T-cell (primary cell): ENCODE measurements at regions not wholly inside any gene's neighbourhood (a gene's known extent, or its start where the extent isn't known, plus 50 kb on each side); places are given as distances from the start of the nearest gene placed in this dataset.

ENCODE experiments used
- ATAC-seq, 4 experiments: fragments of 200-7000 bp in 3 of 4; fragments of 150-1000 bp in 1 of 4; cut with Tn5 transposase; replicated peaks in 1 of 4; 1 replicate in 3 of 4; 2 replicates in 1 of 4; pipeline ENCODE4 v1.10.0; 2021; ENCODE audit warnings: moderate library complexity in 3 of 4, mild to moderate bottlenecking in 2 of 4, moderate number of reproducible peaks in 1 of 4
- CTCF ChIA-PET, 2 donors: fragments of 300-600 bp; sonication (Branson Sonifier 250); formaldehyde crosslinking; loops; one replicate each; lab custom pipeline; 2022; ENCODE audit warnings: antibody characterized with exemption in 2 of 2; lab: Charles Lee
- POLR2A ChIA-PET, 2 donors: fragments of 300-600 bp; sonication (Branson Sonifier 250); formaldehyde crosslinking; loops; one replicate each; lab custom pipeline; 2022; ENCODE audit warnings: antibody characterized with exemption in 2 of 2; lab: Charles Lee
- DNase-seq, 35 experiments: peaks; one replicate each; pipeline versions ENCODE4 v3.0.0 to v3.0.0-alpha.2; 2013 to 2023
- H3K27ac ChIP-seq: one replicate; pipeline ENCODE4 v1.5.1; 2013; ENCODE audit warnings: low read length
- H3K27me3 ChIP-seq, 2 experiments: replicated peaks in 1 of 2; 1 replicate in 1 of 2; 2 replicates in 1 of 2; pipeline versions ENCODE4 v1.6.1 to v1.7.0; 2013; ENCODE audit warnings: low read length in 1 of 2, mixed read lengths in 1 of 2; ENCODE audit not compliant: control insufficient read depth in 2 of 2, insufficient read depth in 2 of 2; ENCODE audit errors: extremely low read depth in 1 of 2
- H3K36me3 ChIP-seq, 2 donors: 1 replicate in 1 of 2; 2 replicates in 1 of 2; pipeline versions ENCODE4 v1.6.1 to v1.7.0; 2013; ENCODE audit warnings: low read length in 1 of 2; ENCODE audit not compliant: control insufficient read depth in 2 of 2, insufficient read depth in 1 of 2; ENCODE audit errors: extremely low read depth in 1 of 2
- H3K4me1 ChIP-seq, 2 experiments: 1 replicate in 1 of 2; 2 replicates in 1 of 2; pipeline versions ENCODE4 v1.6.1 to v1.7.0; 2013; ENCODE audit warnings: low read length in 2 of 2, mixed read lengths in 1 of 2; ENCODE audit not compliant: insufficient read depth in 2 of 2, control insufficient read depth in 1 of 2; ENCODE audit errors: extremely low read depth in 1 of 2
- H3K4me3 ChIP-seq, 2 donors: 1 replicate in 1 of 2; 2 replicates in 1 of 2; pipeline versions ENCODE4 v1.5.1 to v1.7.0; 2013; ENCODE audit warnings: mild to moderate bottlenecking in 2 of 2, low read length in 1 of 2, moderate library complexity in 1 of 2; ENCODE audit not compliant: control insufficient read depth in 1 of 2; ENCODE audit errors: extremely low read depth in 1 of 2
- H3K9me3 ChIP-seq: 2 replicates; pipeline ENCODE4 v1.7.0; 2013
- H3K27ac Mint-ChIP-seq, 2 donors: one replicate each; pipeline ENCODE4 v1.8.0; 2020 to 2021; ENCODE audit warnings: mild to moderate bottlenecking in 2 of 2, mixed read lengths in 2 of 2
- H3K27me3 Mint-ChIP-seq, 2 donors: one replicate each; pipeline ENCODE4 v1.8.0; 2021 to 2022; ENCODE audit warnings: mixed read lengths in 2 of 2
- H3K36me3 Mint-ChIP-seq: one replicate; pipeline ENCODE4 v1.8.0; 2021; ENCODE audit warnings: mixed read lengths
- H3K4me1 Mint-ChIP-seq, 3 donors: one replicate each; pipeline ENCODE4 v1.8.0; 2020 to 2022; ENCODE audit warnings: mixed read lengths in 3 of 3, mild to moderate bottlenecking in 1 of 3
- H3K4me3 Mint-ChIP-seq, 3 donors: one replicate each; pipeline ENCODE4 v1.8.0; 2020 to 2022; ENCODE audit warnings: mild to moderate bottlenecking in 3 of 3, mixed read lengths in 3 of 3, moderate library complexity in 3 of 3
- H3K9me3 Mint-ChIP-seq, 3 donors: one replicate each; pipeline ENCODE4 v1.8.0; 2020 to 2022; ENCODE audit warnings: mixed read lengths in 3 of 3
- WGBS: methylation state at CpG from one replicate; pipeline ENCODE4 v1.1.5; 2013; ENCODE audit warnings: missing lambda C conversion rate; ENCODE audit not compliant: insufficient coverage; 5-methylcytosine and 5-hydroxymethylcytosine counted together

DNA sequence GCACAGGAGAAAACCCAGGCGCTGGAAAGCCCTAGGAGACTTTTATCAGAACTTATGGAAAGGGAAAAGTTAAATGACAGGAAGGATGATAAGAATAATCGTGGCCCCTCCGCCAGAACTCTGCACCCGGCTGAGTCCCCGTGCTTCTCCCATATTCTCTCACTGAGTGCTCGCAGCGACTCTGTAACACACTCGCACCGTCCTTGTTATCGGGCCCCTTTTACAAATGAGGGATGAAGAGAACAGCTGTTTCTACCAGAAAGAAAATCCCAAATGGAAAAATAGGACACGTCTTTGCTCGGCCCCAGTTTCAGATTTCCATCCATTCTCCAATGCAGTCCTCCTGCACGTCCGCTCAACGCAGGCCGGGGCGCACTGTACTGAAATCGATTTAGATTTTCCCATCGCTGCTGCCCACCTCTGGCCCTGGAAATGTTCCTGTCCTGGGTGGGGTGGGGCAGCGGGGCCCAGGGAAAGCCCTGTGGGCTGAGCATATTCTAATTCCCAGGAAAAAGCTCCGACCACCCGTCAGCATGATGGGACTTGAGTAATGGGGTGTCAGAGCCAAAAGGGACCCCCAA lies 66.4 kb downstream of the KCNF1 start:
- Mint-ChIP-seq H3K4me3 (no peak overlapping the region), H3K27ac (no peak overlapping the region), H3K4me1 (peaks cover 0 to 5% (median 5%) of the 10 kb centered on the region in 3 donors), H3K9me3 (no peaks in the 10 kb centered on the region), H3K36me3 (no peaks in the 10 kb centered on the region), H3K27me3 (peaks cover 6 to 8% of the 10 kb centered on the region in 2 donors)
- H3K36me3 ChIP-seq, result no peaks in the 10 kb centered on the region
- H3K27ac ChIP-seq, result no peak overlapping the region
- 94% methylated on average over 12 of the region's 22 CpGs for WGBS
- ChIA-PET POLR2A (no interaction called here), CTCF (no interaction called here)
- H3K9me3 ChIP-seq, result no peaks in the 10 kb centered on the region
- no peaks in the 10 kb centered on the region for H3K4me1 ChIP-seq
- DNase-seq (no peak), ATAC-seq (no peak)
- no peak overlapping the region for H3K4me3 ChIP-seq
- H3K27me3 ChIP-seq, result peaks cover 0 to 26% of the 10 kb centered on the region in 2 experiments

- H3K4me1 Mint-ChIP-seq, result peaks cover 0 to 5% (median 5%) of the 10 kb centered on the region in 3 donors
- POLR2A ChIA-PET, result no interaction called here
These were observed 68.3 kb downstream of the KCNF1 start for GRCh38 chr2:10980071-10980470.

GRCh38 chr2:10980886-10981425 lies 69.2 kb downstream of the KCNF1 start:
- ChIA-PET CTCF (no interaction called here), POLR2A (no interaction called here)
- Histone ChIP-seq H3K27ac (no peak overlapping the region), H3K4me1 (no peaks in the 10 kb centered on the region), H3K9me3 (no peaks in the 10 kb centered on the region), H3K36me3 (no peaks in the 10 kb centered on the region), H3K4me3 (no peak overlapping the region), H3K27me3 (peaks cover 0 to 32% of the 10 kb centered on the region in 2 experiments)
- H3K9me3 Mint-ChIP-seq, result no peaks in the 10 kb centered on the region
- peaks cover 3 to 11% of the 10 kb centered on the region in 2 donors for H3K27me3 Mint-ChIP-seq
- DNase-seq (no peak), ATAC-seq (no peak)
- H3K27ac Mint-ChIP-seq, result no peak overlapping the region
- no peaks in the 10 kb centered on the region for H3K36me3 Mint-ChIP-seq
- peaks cover 0 to 5% (median 5%) of the 10 kb centered on the region in 3 donors for H3K4me1 Mint-ChIP-seq
- WGBS, result 84% methylated on average over 7 of the region's 7 CpGs
- H3K4me3 Mint-ChIP-seq, result no peak overlapping the region

More at GRCh38 chr2:10980071-10980470, 68.3 kb downstream of the KCNF1 start:
- no CpG with 5 or more reads among the region's 3 CpGs for WGBS
- CTCF ChIA-PET, result no interaction called here
- H3K27me3 Mint-ChIP-seq, result peaks cover 3 to 11% of the 10 kb centered on the region in 2 donors
- Histone ChIP-seq H3K4me1 (no peaks in the 10 kb centered on the region), H3K36me3 (no peaks in the 10 kb centered on the region), H3K27me3 (peaks cover 0 to 31% of the 10 kb centered on the region in 2 experiments), H3K27ac (no peak overlapping the region), H3K9me3 (no peaks in the 10 kb centered on the region), H3K4me3 (no peak overlapping the region)
- DNase-seq, result no peak
- H3K4me3 Mint-ChIP-seq, result no peak overlapping the region
- H3K9me3 Mint-ChIP-seq, result no peaks in the 10 kb centered on the region
- no peak for ATAC-seq
- H3K27ac Mint-ChIP-seq, result no peak overlapping the region
- no peaks in the 10 kb centered on the region for H3K36me3 Mint-ChIP-seq

DNA sequence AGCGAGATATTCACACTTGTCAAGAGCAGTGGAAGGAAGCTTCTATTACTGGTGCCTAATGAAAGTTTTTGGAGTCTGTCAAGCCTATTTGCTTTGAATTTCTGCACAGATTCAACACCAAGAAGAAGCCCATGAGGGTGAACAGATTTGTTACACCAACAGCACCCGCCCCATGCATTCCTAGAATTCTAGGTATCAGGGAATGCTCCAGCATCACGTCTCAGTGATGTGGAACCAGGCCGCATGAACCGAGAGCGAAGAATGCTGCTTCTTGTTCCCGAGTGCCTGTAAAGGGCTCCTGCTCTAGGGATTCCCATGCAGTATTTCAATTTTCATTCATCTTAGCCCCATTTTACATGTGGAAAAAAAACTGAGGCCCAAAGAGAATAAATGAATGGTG lies 69.7 kb downstream of the KCNF1 start:
- ATAC-seq (no peak), DNase-seq (no peak)
- H3K27ac Mint-ChIP-seq, result no peak overlapping the region
- ChIA-PET CTCF (no interaction called here), POLR2A (no interaction called here)
- Histone ChIP-seq H3K4me3 (no peak overlapping the region), H3K36me3 (no peaks in the 10 kb centered on the region), H3K27me3 (peaks cover 0 to 35% of the 10 kb centered on the region in 2 experiments), H3K27ac (no peak overlapping the region), H3K9me3 (no peaks in the 10 kb centered on the region), H3K4me1 (no peaks in the 10 kb centered on the region)
- H3K4me3 Mint-ChIP-seq, result no peak overlapping the region
- 80% methylated on average over 2 of the region's 7 CpGs for WGBS
- peaks cover 0 to 5% (median 5%) of the 10 kb centered on the region in 3 donors for H3K4me1 Mint-ChIP-seq
- H3K9me3 Mint-ChIP-seq, result no peaks in the 10 kb centered on the region
- H3K27me3 Mint-ChIP-seq, result peaks cover 3 to 11% of the 10 kb centered on the region in 2 donors
- no peaks in the 10 kb centered on the region for H3K36me3 Mint-ChIP-seq

GRCh38 chr2:10981941-10982431 lies 70.3 kb downstream of the KCNF1 start:
- Histone ChIP-seq H3K4me3 (no peak overlapping the region), H3K27ac (no peak overlapping the region), H3K36me3 (no peaks in the 10 kb centered on the region), H3K9me3 (no peaks in the 10 kb centered on the region), H3K4me1 (no peaks in the 10 kb centered on the region), H3K27me3 (peaks cover 0 to 35% of the 10 kb centered on the region in 2 experiments)
- no peaks in the 10 kb centered on the region for H3K9me3 Mint-ChIP-seq
- ChIA-PET CTCF (no interaction called here), POLR2A (no interaction called here)
- H3K27me3 Mint-ChIP-seq, result peaks cover 2 to 11% of the 10 kb centered on the region in 2 donors
- H3K4me3 Mint-ChIP-seq, result no peak overlapping the region
- no peak overlapping the region for H3K27ac Mint-ChIP-seq
- H3K4me1 Mint-ChIP-seq, result peaks cover 0 to 2% (median 2%) of the 10 kb centered on the region in 3 donors
- no peak for ATAC-seq
- 86% methylated on average over 9 of the region's 13 CpGs for WGBS
- no peak for DNase-seq
- H3K36me3 Mint-ChIP-seq, result no peaks in the 10 kb centered on the region

- H3K4me1 Mint-ChIP-seq, result no peaks in the 10 kb centered on the region
- Histone ChIP-seq H3K9me3 (no peaks in the 10 kb centered on the region), H3K27ac (no peak overlapping the region), H3K4me3 (no peak overlapping the region), H3K27me3 (peaks cover 0 to 30% of the 10 kb centered on the region in 2 experiments), H3K4me1 (no peaks in the 10 kb centered on the region), H3K36me3 (no peaks in the 10 kb centered on the region)
- no peak for ATAC-seq
- H3K27me3 Mint-ChIP-seq, result peaks cover 0 to 8% of the 10 kb centered on the region in 2 donors
- 87% methylated on average over 8 of the region's 25 CpGs for WGBS
- H3K36me3 Mint-ChIP-seq, result no peaks in the 10 kb centered on the region
- no peak overlapping the region for H3K4me3 Mint-ChIP-seq
- H3K27ac Mint-ChIP-seq, result no peak overlapping the region
- POLR2A ChIA-PET, result no interaction called here
- H3K9me3 Mint-ChIP-seq, result no peaks in the 10 kb centered on the region
- DNase-seq, result no peak
- CTCF ChIA-PET, result no interaction called here
These were observed 71.4 kb downstream of the KCNF1 start for GRCh38 chr2:10982931-10983701.
